AG08396 (cell line): ENCODE measurements at regions not wholly inside any gene's neighbourhood (a gene's known extent, or its start where the extent isn't known, plus 50 kb on each side); places are given as distances from the start of the nearest gene placed in this dataset.
A peak's percentile ranks its signal among the peaks of the same experiment; 100 is the strongest.

Experiments
- DNase-seq: peaks from one replicate; pipeline ENCODE4 v3.0.0; 2012; ENCODE audit warnings: low spot score, mixed read lengths

DNA sequence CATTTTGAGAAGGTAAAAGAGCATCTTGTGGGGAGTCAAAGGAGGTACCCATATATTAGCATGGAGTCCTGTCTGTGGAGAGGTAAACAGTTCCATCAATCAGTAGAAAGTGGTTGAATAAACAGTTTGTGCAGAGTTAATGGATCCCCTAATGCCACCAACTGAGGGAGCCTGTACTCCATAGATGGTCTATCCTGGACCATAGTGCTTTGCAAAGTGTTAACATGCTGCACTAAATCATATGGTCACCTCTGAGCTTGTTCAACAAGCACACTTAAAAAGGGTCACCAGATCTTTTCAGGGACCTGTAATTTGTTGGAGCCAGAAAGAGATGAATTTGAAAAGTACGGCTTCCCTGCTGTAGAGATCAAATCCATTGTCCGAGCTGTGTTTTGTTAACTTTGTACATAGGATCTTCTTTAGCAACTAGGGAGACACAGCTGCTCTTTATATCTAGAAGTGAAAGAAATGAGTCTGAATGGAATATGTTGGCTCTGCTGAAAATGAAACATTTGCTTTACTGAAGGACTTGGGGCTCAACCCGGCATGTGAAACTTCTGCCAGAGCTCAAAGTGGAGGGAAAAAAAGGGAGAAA lies 366.4 kb downstream of the ETNK1 start:
- no peak for DNase-seq

DNA sequence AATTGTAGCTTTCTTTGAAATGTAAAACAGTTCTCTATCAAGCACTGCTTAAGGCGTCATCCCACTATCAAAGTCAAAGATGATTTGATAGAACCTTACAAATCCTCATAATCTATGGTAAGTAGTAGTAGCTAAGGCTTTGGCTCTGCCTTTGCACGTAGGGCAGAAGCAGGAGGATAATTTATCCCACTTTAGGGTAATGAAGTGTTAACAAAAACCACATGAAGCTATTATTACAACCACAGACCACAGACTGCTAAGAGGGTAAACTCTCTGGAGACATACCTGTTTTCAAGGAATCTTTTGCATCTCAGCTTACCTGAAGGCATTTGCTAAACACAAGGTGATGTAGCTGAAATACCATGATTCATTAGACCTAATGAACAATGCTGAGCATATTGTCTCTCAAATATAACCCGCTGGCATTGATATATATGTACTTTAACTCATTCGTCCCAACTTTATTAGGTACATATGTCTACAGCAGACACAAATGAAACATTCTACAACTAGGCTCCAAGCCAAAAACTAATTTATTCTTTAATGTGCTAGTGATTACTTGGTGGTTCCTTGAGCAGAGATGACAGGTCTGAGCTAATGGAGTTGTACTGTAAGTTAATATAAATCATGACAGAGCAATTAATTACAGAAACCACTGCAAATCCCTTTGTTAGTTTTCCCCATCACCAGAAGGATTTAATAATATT lies 368.8 kb downstream of the ETNK1 start:
- no peak for DNase-seq

DNA sequence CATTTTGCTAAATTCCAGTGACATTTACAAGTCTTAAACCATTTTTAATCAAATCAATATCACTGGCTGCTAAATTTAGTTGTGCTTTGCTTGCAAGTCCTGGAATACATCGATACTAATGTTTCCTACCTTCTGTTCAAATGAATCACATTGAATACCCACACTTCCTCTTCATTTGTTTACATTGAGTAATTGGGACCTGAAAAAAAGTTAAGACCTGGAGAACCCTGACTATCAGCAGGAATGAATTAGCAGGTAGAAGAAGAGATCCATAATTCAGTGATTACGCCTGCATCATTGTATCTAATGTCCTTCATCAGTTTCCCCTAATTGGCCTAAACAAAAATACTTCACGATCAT lies 369.3 kb downstream of the ETNK1 start:
- no peak for DNase-seq

DNA sequence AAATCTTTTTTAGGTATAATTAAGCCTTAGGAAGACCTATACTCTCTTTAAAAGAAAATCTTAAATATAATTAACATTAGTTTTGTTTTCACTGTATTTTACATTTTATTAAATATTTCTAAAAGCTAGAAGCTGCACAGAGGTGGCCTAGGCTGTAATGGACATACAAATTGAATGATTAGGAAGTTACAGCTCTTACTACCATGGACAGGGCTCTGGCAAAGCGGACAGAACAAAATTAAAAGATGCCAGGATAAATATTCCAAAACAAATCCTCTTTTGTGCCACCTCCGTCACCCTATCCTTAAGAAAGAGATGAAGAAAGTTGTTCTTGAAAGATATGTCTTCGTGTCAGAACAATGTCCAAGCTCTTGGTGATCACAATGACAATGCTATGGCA lies 376.5 kb downstream of the ETNK1 start:
- DNase-seq = no peak

DNA sequence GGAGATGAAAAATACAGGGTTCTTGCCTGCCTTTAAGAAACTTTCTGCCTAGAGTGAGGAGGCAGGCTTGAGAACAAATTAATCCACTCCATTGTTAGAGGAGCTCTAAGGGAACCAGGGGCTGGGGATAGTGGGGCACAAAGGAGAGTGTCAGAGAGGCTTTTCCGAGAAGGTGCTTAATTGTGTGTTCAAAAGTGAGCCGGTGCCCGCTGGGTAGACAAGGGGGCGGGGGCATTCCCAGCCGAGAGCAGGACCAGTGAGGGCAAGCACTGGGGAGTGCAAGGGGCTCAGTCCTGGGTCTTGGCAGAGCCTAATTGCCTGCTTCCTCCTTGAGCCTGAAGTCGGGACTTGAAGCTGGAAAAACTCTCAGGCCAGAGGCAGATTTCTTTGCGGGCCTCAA lies 377.4 kb downstream of the ETNK1 start:
- DNase-seq = no peak

DNA sequence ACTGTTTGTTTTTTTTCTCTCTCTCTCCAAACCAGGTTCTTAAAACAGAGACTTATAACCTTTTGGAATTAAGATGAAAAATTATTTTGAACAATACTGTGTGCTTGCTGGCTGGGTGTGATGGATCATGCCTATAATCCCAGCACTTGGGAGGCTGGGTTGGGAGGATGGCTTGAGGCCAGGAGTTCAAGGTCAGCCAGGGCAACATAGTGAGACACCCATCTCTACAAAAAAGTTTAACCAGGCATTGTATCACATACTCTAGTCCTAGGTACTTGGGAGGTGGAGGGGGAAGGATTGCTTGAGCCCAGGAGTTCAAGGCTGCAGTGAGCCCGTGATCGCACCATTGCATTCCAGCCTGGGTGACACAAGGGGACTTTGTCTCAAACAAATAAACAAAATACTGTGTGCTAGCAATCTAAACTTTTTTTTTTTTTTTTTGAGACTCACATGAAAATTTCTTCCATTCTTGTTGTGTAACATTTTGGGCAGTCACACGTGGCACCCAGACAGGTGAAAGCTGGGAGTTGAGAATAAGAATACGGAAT lies 379.6 kb downstream of the ETNK1 start:
- DNase-seq = no peak

DNA sequence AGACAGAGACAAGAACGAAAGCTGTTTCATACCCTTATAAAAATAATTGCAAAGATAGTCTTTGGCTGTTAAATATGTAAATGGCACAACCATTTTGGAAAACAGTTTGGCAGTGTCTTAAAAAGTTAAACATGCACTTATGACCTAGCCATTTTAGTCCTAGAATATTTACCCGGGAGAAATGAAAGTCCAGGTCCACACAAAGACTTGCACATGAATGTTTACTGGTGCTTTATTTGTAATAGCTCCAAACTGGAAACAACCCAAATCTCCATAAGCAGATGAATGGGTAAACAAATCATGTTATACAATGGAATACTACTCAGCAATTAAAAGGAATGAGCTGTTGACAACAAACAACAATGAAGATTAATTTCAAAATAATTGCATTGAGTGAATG lies 380.4 kb downstream of the ETNK1 start:
- DNase-seq = no peak

DNA sequence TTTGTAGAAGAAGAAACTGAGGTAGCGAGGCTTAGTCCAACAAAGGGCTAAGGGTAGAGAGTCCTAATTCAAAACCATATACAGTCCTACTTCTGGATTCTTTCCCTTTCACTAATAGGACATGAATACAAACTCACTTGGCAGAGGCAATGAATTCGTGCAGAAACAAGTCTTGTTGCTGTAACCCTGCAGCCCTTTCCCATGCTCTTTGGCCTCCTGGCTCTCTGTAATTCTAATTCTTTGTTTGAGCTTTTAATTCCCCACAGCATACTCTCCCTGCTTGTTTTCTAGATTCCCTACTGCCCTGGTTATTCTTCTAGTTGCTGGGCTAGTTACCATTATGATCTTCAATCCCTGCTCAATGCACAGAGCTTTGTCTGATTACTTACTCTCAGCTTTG lies 381.4 kb downstream of the ETNK1 start:
- no peak for DNase-seq

DNA sequence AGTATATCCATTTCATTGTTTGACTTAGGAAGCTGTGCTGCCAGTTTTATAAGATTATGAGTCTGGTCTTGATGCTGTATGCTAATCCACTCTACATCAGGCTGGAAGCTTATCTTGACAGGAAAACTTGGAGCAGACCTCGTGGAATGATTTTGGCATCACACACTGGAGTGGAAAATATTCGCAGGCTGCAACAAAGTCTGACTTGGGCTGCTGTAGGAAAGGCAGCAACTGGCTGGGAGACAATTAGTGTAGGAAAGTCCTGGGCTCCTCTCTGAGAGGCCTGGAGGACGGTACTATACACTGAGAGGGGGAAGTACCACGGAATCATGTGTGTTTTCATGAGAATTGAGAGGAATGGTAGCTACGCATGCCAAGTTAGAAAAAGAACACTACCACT lies 383.7 kb downstream of the ETNK1 start:
- no peak for DNase-seq

DNA sequence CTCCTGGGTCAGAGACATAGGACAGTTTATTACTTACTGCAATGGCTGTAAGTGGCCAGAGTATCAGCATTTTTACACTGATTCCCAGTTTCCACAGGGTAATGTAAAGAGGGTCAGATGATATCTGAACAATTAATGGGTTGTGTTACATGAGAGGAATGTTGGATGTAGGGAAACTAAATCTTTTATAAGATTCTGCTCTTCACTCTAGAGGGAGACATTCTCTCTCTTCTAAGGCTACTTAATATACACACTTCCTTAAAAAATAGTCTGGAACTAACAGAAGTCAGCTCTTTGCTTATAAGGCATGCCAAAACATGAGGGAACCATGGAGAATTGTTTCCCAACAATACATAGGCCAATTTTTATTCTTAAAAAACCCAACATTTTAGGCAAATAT lies 389.8 kb downstream of the ETNK1 start:
- DNase-seq = no peak

DNA sequence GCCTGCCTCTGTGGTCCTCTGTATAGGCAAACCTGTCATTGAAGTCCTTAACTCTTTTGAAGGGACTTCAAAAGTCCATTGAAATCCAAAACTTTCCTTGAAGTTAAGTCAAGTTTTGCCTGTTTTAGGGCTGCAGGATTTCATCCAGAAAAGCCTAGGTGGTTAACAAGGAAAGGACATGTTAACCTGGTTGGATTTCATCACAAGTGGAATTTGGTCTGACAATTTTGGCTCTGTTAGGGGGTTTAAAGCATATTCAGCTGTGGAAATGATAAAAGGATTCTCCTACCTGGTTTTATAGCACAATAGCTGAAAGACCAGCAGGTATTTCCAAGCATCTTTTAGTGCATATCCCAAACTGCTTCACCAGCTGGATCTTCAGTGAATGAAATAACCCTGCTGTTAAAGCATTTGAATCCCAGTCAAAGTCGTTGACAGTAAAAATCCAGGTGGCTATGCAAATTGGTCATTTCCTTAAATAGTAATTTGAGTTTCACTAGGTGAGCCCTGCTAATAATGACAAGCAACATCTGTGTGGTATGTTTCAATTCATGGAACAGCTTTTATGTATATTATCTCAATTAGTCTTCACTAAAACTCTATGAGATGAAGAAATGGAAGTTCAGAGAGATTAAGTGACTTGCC lies 400.5 kb downstream of the ETNK1 start:
- DNase-seq = no peak

DNA sequence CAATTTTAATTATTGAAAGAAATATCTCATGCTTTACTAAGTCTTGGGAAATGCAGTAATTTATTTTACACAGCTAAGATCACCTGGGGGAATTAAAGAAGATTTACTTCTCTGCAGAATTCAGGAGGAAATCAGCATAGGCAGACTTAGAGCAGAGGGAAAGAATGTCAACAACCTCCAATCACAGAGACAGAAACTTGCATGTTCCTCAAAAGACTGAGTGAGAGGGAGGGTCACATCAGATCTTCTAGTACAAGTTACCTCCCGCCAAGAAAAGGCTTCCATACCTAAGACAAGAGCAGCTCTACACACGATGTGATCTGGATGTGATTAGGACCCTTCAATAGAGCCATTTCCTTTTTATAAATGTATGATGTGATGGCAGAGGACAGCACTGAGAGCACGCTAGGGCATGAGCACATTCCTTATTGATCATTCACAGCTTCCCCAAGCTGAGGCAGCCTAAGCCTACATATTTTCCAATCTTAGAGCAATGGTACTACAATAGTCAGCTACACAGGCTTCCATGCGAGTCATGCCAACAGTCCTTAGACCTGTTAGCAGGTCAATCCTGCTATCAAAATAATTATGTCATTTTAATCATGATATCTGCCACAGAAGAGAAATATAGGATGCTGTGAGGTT lies 403.3 kb downstream of the ETNK1 start:
- no peak for DNase-seq

DNA sequence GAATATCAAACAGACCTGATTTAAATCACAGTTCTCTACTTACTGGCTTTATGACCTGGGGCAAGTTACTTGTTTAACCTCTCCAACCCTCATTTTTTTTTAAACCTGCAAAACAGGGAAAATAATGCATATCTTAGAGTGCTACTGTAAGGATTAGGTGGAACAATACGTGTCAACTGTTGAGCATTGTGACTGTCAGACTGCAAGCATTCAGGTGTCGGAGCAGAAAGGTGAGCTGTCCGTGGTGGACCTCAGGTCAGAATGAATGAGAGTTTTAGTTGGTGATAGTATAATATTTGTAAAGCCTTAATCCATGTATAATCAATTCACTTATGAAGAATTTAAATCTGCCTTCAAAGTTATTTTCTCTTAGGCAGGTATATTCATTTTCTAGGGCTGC lies 404.2 kb downstream of the ETNK1 start:
- no peak for DNase-seq

DNA sequence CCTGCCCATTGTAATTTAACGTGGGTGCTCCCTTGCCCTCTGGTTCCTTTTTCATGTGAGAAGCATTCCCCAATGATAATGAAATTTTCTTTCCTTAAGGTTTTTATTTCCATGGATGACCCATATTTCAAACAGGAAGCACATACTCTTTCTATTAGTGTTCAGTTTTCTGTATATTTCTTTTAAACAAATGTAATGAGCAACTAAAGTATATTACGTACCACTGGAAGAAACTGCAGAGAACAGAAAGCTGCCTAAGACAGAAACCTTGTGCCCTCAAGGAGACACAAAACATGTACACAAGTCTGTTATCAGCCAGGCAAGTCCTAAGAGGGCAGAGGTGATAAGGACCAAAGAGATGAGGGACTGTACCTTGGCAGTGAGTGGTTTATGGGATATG lies 414.9 kb downstream of the ETNK1 start:
- DNase-seq = no peak

DNA sequence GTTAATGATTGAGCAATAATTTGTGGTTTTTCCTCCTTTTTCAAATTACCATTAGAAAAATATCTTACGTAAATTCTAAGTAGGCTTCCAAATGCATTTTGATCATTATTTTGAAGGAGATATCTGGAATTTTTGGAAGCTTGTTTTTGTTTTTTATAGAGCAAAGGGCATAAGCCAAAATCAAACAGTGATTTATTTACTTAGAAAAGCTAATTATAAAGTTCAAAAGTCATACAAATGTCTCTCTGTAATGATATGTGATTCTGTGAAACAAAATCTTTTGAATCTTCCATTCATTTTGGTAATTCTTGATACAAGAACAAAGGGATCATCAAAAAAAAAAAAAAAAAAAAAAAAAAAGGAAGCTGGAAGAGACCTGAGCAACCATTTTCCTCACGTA lies 416.8 kb downstream of the ETNK1 start:
- DNase-seq = no peak

DNA sequence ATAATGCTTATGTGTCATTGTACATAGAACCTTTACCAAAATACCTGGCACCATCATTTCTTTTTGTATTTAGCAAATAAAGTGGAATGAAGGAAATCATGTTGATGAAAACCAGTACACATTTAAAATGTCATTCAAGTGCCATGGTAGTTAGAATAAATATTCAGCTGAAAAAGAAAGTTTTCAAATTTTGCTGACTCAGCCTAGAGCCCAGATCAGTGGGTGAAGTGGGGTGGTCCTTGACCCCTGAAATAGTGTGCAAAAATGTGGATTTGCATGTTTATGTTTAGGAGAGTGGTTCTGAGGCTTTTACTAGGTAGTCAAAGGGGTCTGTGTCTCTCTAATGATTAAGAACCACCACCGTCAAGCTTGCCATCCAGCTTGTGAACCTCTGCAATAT lies 418.7 kb downstream of the ETNK1 start:
- DNase-seq = no peak

DNA sequence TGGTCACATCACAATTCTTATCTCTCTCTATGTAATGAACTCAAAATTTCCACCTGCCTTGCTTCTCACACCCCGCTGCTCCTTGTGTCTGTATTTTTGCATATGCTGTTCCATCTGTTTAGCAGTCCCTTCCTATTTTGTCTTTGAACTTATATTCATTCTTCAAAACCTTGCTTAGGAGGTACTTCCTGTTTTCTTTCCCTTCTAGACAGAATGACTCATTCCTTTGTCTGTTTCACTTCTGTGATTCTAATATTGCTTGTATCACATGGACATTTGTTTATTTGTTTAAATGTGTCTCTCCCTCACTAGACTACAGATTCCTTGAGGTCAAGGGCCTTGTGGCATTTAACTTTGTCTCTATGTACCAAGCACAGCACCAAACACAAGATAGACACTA lies 424.2 kb downstream of the ETNK1 start:
- no peak for DNase-seq

DNA sequence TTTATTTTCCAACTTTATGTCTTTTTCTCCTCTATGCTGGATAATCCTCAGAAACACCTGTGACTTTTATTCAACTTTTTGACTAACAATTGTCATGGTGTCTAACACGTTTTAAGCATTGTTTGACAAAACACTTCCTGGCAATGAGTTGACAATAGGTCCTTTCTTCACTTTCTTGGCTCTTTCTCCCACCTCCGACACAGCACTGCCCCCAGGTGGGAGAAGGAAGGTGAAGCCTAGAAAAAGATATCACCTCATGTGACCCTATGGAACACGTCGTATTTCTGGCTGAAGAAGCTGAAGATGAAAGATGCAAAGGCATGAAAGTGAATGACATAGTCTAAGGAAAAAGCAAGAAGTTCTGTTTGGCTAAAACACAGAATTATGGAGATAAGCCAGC lies 430.0 kb downstream of the ETNK1 start:
- DNase-seq = no peak

DNA sequence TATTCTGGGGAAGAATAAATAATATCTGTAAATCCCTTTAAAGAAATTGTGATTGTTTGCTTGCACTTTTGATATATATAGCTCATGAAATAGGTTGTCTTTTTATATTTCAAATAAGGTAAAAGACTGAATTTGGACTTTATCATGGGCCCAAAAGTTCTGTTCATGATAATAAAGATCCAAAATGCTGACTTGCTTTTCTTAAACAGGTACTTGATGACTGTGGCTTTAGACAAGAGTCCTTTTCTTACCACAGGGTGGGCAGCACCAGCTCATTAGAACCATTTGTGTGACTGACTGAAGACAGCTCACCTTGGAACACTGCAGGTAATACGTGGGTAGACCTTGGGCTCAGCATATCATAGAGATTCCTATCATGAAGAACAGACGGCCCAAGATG lies 432.6 kb downstream of the ETNK1 start:
- no peak for DNase-seq

DNA sequence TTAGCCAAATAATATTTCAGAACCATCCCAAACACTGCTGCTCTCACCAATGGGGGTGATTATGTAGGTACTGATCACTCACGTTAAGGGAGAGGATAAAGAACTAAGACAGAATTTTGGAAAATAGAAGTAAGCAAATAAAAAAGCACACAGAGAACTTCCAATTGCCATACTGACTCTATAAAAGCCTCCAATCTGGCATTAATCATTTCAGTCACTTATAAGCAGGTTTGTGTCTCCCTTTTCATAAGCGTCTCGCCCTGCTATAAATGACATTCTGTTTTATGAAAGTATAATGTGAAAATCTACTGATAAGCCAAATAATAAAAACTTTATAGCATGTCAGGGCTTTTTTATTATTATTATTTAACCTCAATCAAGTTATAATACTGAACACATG lies 435.2 kb downstream of the ETNK1 start:
- no peak for DNase-seq

DNA sequence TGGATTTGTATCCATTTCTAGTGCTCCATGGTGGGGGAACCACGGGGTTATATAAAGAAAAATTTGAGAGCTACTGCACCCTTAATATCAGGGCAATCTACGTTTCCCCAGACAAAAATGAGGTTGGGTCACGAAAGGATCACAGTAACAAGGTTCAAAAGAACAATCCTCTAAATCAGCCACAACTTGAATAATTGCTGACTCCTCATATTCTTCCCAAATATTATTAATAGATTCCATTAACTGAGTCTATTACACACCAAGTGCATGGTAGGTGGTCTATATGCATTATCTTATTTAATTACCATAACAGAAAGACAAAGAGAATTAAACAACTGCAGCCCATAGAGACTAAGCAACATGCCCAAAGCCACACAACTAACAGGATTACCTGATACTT lies 438.2 kb downstream of the ETNK1 start:
- no peak for DNase-seq

DNA sequence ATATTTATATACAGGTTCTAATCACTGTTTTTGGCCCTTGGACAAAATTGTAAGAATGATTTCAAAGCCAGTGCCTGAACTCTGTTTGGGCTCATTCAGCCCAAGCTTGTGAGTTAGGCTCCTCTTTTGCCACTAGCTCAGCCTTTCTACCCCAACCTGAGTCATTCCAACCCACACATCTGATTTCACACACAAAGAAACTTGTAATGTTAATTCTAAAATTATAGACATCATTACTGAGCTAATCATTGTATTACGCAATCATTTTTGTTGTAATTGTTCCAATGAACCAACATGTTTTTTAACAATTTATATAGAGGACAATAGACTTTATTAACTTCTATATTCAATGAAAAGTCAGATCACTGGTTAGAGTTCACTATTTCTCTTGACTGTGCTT lies 441.1 kb downstream of the ETNK1 start:
- no peak for DNase-seq

DNA sequence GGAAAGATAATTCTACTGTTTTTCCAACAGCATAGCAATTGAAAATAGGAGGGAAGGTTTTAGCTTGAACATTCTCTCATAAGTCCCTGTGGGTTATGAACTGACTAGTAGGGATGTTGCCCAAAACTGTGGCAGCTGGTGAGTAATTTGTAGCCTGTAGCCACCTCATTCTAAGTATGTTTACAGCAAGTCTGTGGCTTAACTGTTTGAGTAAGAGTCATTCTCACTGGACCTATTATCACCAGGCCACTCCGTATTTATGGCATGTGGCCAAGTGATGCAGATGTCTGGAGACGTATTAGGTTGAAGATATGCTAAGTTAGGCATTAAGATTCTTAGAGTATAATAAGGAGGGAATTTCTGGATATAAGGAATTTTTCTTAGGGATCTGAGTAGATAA lies 458.3 kb downstream of the ETNK1 start:
- DNase-seq = peak; percentile 36
